H1 (cell line): ENCODE measurements at regions not wholly inside any gene's neighbourhood (a gene's known extent, or its start where the extent isn't known, plus 50 kb on each side); places are given as distances from the start of the nearest gene placed in this dataset.
A peak's percentile ranks its signal among the peaks of the same experiment; 100 is the strongest.

Experiments used
- BRCA1 ChIP-seq: IDR thresholded peaks from 2 replicates; pipeline ENCODE4 v1.6.1; 2012; ENCODE audit warnings: low read depth, low read length, improper control_type of control experiment
- CHD1 ChIP-seq: IDR thresholded peaks from 2 replicates; pipeline ENCODE4 v1.6.1; 2012; ENCODE audit warnings: low read depth, low read length, improper control_type of control experiment
- EGR1 ChIP-seq: IDR thresholded peaks from 2 replicates; pipeline ENCODE4 v1.6.1; 2011; ENCODE audit warnings: low read depth, low read length, borderline replicate concordance
- GABPA ChIP-seq: IDR thresholded peaks from 2 replicates; pipeline ENCODE4 v1.6.1; 2011; ENCODE audit warnings: mild to moderate bottlenecking, low read length, moderate library complexity, borderline replicate concordance; ENCODE audit not compliant: insufficient read depth
- RAD21 ChIP-seq, 2 experiments: IDR thresholded peaks in 1 of 2; conservative IDR thresholded peaks in 1 of 2; 2 replicates each; pipeline ENCODE4 v1.6.1; 2011; ENCODE audit warnings: low read depth in 2 of 2, low read length in 2 of 2, improper control_type of control experiment in 1 of 2, inconsistent platforms in 1 of 2, mild to moderate bottlenecking in 1 of 2, moderate library complexity in 1 of 2
- TAF7 ChIP-seq: optimal IDR thresholded peaks from 2 replicates; pipeline ENCODE3; 2011; ENCODE audit warnings: low read depth, mild to moderate bottlenecking, inconsistent platforms, low read length, moderate library complexity, borderline replicate concordance
- ZNF274 ChIP-seq: IDR thresholded peaks from 2 replicates; pipeline ENCODE4 v1.7.0; 2012; ENCODE audit warnings: low read length, borderline replicate concordance; ENCODE audit errors: extremely low read depth
- TF ChIP-seq, protein P1 (sequence below): fragments of 300-600 bp; sonication (generic); IDR thresholded peaks from 2 replicates; pipeline ENCODE4 v1.7.1; 2012; ENCODE audit warnings: low read length, moderate library complexity, mild to moderate bottlenecking, inconsistent platforms; ENCODE audit not compliant: insufficient replicate concordance
- TF ChIP-seq, protein P2 (sequence below), 3 experiments: IDR thresholded peaks; 1 replicate in 2 of 3; 2 replicates in 1 of 3; pipeline versions ENCODE4 v1.5.1 to v1.6.1; 2011; ENCODE audit warnings: low read length in 3 of 3, mild to moderate bottlenecking in 3 of 3, inconsistent platforms in 2 of 3, low read depth in 1 of 3, moderate library complexity in 1 of 3; ENCODE audit not compliant: insufficient read depth in 1 of 3; ENCODE audit errors: control extremely low read depth in 1 of 3

DNA sequence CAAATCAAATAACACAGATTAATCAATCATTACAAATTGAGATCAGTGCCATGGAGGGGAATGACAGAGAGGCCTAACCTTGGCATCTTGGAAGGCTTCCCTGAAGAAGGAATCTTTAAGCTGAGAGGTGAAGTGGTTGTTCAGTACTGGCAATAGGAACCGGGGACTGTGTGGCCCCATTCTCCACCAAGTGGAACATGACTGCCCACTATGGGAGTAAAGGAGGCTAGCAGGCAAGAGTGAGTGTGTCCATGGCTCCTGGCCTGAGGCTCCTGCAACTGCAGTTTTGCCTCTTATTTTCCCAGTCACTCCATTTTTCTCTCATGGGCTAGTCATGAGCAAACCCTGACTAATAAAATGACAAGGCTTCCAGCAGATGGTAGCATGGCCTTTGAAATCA is 112.2 kb upstream of the GJB5 start (continued):
- TF ChIP-seq, protein P1, sequence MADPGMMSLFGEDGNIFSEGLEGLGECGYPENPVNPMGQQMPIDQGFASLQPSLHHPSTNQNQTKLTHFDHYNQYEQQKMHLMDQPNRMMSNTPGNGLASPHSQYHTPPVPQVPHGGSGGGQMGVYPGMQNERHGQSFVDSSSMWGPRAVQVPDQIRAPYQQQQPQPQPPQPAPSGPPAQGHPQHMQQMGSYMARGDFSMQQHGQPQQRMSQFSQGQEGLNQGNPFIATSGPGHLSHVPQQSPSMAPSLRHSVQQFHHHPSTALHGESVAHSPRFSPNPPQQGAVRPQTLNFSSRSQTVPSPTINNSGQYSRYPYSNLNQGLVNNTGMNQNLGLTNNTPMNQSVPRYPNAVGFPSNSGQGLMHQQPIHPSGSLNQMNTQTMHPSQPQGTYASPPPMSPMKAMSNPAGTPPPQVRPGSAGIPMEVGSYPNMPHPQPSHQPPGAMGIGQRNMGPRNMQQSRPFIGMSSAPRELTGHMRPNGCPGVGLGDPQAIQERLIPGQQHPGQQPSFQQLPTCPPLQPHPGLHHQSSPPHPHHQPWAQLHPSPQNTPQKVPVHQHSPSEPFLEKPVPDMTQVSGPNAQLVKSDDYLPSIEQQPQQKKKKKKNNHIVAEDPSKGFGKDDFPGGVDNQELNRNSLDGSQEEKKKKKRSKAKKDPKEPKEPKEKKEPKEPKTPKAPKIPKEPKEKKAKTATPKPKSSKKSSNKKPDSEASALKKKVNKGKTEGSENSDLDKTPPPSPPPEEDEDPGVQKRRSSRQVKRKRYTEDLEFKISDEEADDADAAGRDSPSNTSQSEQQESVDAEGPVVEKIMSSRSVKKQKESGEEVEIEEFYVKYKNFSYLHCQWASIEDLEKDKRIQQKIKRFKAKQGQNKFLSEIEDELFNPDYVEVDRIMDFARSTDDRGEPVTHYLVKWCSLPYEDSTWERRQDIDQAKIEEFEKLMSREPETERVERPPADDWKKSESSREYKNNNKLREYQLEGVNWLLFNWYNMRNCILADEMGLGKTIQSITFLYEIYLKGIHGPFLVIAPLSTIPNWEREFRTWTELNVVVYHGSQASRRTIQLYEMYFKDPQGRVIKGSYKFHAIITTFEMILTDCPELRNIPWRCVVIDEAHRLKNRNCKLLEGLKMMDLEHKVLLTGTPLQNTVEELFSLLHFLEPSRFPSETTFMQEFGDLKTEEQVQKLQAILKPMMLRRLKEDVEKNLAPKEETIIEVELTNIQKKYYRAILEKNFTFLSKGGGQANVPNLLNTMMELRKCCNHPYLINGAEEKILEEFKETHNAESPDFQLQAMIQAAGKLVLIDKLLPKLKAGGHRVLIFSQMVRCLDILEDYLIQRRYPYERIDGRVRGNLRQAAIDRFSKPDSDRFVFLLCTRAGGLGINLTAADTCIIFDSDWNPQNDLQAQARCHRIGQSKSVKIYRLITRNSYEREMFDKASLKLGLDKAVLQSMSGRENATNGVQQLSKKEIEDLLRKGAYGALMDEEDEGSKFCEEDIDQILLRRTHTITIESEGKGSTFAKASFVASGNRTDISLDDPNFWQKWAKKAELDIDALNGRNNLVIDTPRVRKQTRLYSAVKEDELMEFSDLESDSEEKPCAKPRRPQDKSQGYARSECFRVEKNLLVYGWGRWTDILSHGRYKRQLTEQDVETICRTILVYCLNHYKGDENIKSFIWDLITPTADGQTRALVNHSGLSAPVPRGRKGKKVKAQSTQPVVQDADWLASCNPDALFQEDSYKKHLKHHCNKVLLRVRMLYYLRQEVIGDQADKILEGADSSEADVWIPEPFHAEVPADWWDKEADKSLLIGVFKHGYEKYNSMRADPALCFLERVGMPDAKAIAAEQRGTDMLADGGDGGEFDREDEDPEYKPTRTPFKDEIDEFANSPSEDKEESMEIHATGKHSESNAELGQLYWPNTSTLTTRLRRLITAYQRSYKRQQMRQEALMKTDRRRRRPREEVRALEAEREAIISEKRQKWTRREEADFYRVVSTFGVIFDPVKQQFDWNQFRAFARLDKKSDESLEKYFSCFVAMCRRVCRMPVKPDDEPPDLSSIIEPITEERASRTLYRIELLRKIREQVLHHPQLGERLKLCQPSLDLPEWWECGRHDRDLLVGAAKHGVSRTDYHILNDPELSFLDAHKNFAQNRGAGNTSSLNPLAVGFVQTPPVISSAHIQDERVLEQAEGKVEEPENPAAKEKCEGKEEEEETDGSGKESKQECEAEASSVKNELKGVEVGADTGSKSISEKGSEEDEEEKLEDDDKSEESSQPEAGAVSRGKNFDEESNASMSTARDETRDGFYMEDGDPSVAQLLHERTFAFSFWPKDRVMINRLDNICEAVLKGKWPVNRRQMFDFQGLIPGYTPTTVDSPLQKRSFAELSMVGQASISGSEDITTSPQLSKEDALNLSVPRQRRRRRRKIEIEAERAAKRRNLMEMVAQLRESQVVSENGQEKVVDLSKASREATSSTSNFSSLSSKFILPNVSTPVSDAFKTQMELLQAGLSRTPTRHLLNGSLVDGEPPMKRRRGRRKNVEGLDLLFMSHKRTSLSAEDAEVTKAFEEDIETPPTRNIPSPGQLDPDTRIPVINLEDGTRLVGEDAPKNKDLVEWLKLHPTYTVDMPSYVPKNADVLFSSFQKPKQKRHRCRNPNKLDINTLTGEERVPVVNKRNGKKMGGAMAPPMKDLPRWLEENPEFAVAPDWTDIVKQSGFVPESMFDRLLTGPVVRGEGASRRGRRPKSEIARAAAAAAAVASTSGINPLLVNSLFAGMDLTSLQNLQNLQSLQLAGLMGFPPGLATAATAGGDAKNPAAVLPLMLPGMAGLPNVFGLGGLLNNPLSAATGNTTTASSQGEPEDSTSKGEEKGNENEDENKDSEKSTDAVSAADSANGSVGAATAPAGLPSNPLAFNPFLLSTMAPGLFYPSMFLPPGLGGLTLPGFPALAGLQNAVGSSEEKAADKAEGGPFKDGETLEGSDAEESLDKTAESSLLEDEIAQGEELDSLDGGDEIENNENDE: no peak
- TF ChIP-seq EGR1 (no peak), TAF7 (no peak), BRCA1 (no peak), GABPA (no peak), RAD21 (IDR thresholded peaks at IDR 0.05 in 1 of 2, conservative IDR thresholded peaks at IDR 0.05 in 1 of 2; ENCODE audit: low read depth in 2 of 2, low read length in 2 of 2) (peak; percentile 82 to 89), CHD1 (no peak), ZNF274 (no peak)
- TF ChIP-seq, protein P2, sequence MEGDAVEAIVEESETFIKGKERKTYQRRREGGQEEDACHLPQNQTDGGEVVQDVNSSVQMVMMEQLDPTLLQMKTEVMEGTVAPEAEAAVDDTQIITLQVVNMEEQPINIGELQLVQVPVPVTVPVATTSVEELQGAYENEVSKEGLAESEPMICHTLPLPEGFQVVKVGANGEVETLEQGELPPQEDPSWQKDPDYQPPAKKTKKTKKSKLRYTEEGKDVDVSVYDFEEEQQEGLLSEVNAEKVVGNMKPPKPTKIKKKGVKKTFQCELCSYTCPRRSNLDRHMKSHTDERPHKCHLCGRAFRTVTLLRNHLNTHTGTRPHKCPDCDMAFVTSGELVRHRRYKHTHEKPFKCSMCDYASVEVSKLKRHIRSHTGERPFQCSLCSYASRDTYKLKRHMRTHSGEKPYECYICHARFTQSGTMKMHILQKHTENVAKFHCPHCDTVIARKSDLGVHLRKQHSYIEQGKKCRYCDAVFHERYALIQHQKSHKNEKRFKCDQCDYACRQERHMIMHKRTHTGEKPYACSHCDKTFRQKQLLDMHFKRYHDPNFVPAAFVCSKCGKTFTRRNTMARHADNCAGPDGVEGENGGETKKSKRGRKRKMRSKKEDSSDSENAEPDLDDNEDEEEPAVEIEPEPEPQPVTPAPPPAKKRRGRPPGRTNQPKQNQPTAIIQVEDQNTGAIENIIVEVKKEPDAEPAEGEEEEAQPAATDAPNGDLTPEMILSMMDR (IDR thresholded peaks at IDR 0.05; ENCODE audit: control extremely low read depth in 1 of 3, insufficient read depth in 1 of 3, low read depth in 1 of 3, low read length in 3 of 3): peak; percentile 76 to 86 (median 77)
